ENCODE measurements at regions not wholly inside any gene's neighbourhood (a gene's known extent, or its start where the extent isn't known, plus 50 kb on each side); places are given as distances from the start of the nearest gene placed in this dataset.

DNA sequence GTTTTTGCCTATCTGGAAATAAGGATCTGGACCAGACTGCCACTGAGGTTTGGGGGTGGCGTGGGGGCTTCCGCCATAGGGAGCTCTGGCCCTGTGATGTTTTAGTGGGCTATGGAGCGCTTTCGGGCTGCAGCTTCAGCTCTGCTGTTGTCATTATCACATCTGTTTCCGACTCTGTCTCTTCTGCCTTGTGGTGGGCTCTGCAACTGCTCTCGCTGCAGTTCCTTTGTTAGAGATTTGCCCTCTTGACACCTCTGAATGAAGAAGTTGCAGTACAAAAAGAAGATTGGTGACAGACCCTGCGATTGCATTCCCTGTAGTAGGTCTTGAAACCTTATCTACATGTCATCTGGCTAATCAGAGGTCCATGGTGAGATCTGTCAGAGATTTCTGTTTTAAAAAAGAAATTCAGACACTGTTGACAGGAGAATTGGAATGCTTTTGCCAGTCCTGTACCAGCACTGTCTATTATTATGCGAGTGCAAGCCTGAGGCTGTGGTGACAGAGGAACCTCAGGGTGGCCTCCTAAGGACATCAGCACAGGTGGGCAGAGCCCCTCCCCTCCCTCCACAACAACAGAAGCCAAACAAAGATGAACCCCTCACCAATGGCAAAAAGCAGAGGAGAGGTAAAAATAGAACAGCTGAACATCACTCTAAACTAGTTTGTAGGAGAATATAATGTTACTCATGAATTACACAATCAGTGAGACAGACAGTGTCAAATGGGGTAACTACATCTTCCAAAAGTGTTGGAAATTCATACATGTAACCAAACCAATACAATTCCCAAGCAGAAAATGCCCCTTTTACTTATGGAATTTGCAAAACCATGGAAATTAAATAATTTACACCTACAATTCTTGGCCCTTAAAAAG, 63.5 kb upstream of the DEFB112 start:
- no peak for TF ChIP-seq EZH2 (IDR thresholded peaks at IDR 0.05; ENCODE audit: low read length)
- TF ChIP-seq, protein P1, sequence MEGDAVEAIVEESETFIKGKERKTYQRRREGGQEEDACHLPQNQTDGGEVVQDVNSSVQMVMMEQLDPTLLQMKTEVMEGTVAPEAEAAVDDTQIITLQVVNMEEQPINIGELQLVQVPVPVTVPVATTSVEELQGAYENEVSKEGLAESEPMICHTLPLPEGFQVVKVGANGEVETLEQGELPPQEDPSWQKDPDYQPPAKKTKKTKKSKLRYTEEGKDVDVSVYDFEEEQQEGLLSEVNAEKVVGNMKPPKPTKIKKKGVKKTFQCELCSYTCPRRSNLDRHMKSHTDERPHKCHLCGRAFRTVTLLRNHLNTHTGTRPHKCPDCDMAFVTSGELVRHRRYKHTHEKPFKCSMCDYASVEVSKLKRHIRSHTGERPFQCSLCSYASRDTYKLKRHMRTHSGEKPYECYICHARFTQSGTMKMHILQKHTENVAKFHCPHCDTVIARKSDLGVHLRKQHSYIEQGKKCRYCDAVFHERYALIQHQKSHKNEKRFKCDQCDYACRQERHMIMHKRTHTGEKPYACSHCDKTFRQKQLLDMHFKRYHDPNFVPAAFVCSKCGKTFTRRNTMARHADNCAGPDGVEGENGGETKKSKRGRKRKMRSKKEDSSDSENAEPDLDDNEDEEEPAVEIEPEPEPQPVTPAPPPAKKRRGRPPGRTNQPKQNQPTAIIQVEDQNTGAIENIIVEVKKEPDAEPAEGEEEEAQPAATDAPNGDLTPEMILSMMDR (optimal IDR thresholded peaks at IDR 0.05 in 1 of 3, IDR thresholded peaks at IDR 0.05 in 1 of 3, conservative IDR thresholded peaks at IDR 0.05 in 1 of 3; ENCODE audit: extremely low read depth in 1 of 3, insufficient read depth in 2 of 3, low read length in 3 of 3), result no peak

All from keratinocyte (primary cell).